GM23248 (cell line): ENCODE measurements at regions not wholly inside any gene's neighbourhood (a gene's known extent, or its start where the extent isn't known, plus 50 kb on each side); places are given as distances from the start of the nearest gene placed in this dataset.

Source experiments
- EZH2 ChIP-seq: fragments of 200-600 bp; sonication (generic); IDR thresholded peaks from 2 replicates; pipeline ENCODE4 v1.6.1; 2018; ENCODE audit warnings: antibody characterized with exemption, mild to moderate bottlenecking; ENCODE audit not compliant: insufficient read depth, poor library complexity, severe bottlenecking
- EZH2phosphoT487 ChIP-seq: fragments of 200-600 bp; sonication (generic); IDR thresholded peaks from 2 replicates; pipeline ENCODE4 v1.6.1; 2018; ENCODE audit warnings: antibody characterized with exemption, moderate library complexity, mild to moderate bottlenecking, low read depth; ENCODE audit not compliant: insufficient read depth

GRCh38 chr6:145067430-145067829 is 667.9 kb downstream of the EPM2A start:
- TF ChIP-seq EZH2phosphoT487, result no peak
- no peak for TF ChIP-seq EZH2
